ENCODE measurements at regions not wholly inside any gene's neighbourhood (a gene's known extent, or its start where the extent isn't known, plus 50 kb on each side); places are given as distances from the start of the nearest gene placed in this dataset.
"Not testable (repeated sequence)": the region's sequence is repeated elsewhere in the genome, so short reads cannot be mapped to it uniquely, and the experiment has no call there.

GRCh38 chr3:44132061-44132460, 109.6 kb upstream of the TOPAZ1 start:
- no peaks in the 10 kb centered on the region for H3K9me3 ChIP-seq (ENCODE audit: control insufficient read depth, low read depth, low read length)
- H3K27ac ChIP-seq (ENCODE audit: low read length) = no peak overlapping the region
- no peak overlapping the region for H3K4me3 ChIP-seq (ENCODE audit: low read length)
- peaks cover 10% of the 10 kb centered on the region for H3K4me1 ChIP-seq (ENCODE audit: control insufficient read depth, low read depth, low read length)
- H3K27me3 ChIP-seq (ENCODE audit: control insufficient read depth, insufficient read depth, low read length) = no peaks in the 10 kb centered on the region
- no peaks in the 10 kb centered on the region for H3K36me3 ChIP-seq (ENCODE audit: control insufficient read depth, low read depth, low read length)
- H3K9ac ChIP-seq (ENCODE audit: low read length) = no peak overlapping the region

GRCh38 chr3:44132593-44132992, 109.1 kb upstream of the TOPAZ1 start:
- H3K4me1 ChIP-seq (ENCODE audit: control insufficient read depth, low read depth, low read length) = peaks cover 10% of the 10 kb centered on the region
- no peaks in the 10 kb centered on the region for H3K27me3 ChIP-seq (ENCODE audit: control insufficient read depth, insufficient read depth, low read length)
- H3K9me3 ChIP-seq (ENCODE audit: control insufficient read depth, low read depth, low read length) = no peaks in the 10 kb centered on the region
- no peak overlapping the region for H3K27ac ChIP-seq (ENCODE audit: low read length)
- no peaks in the 10 kb centered on the region for H3K36me3 ChIP-seq (ENCODE audit: control insufficient read depth, low read depth, low read length)
- no peak overlapping the region for H3K9ac ChIP-seq (ENCODE audit: low read length)
- H3K4me3 ChIP-seq (ENCODE audit: low read length) = no peak overlapping the region

GRCh38 chr3:44136421-44136820, 105.3 kb upstream of the TOPAZ1 start:
- no peak overlapping the region for H3K27ac ChIP-seq (ENCODE audit: low read length)
- H3K27me3 ChIP-seq (ENCODE audit: control insufficient read depth, insufficient read depth, low read length) = no peaks in the 10 kb centered on the region
- no peaks in the 10 kb centered on the region for H3K36me3 ChIP-seq (ENCODE audit: control insufficient read depth, low read depth, low read length)
- no peak overlapping the region for H3K9ac ChIP-seq (ENCODE audit: low read length)
- H3K4me3 ChIP-seq (ENCODE audit: low read length) = no peak overlapping the region
- no peaks in the 10 kb centered on the region for H3K4me1 ChIP-seq (ENCODE audit: control insufficient read depth, low read depth, low read length)
- no peaks in the 10 kb centered on the region for H3K9me3 ChIP-seq (ENCODE audit: control insufficient read depth, low read depth, low read length)

GRCh38 chr3:44146073-44146472, 95.6 kb upstream of the TOPAZ1 start:
- no peaks in the 10 kb centered on the region for H3K27me3 ChIP-seq (ENCODE audit: control insufficient read depth, insufficient read depth, low read length)
- no peak overlapping the region for H3K4me3 ChIP-seq (ENCODE audit: low read length)
- no peak overlapping the region for H3K9ac ChIP-seq (ENCODE audit: low read length)
- no peaks in the 10 kb centered on the region for H3K4me1 ChIP-seq (ENCODE audit: control insufficient read depth, low read depth, low read length)
- no peak overlapping the region for H3K27ac ChIP-seq (ENCODE audit: low read length)
- H3K9me3 ChIP-seq (ENCODE audit: control insufficient read depth, low read depth, low read length) = no peaks in the 10 kb centered on the region
- H3K36me3 ChIP-seq (ENCODE audit: control insufficient read depth, low read depth, low read length) = no peaks in the 10 kb centered on the region

- no peaks in the 10 kb centered on the region for H3K9me3 ChIP-seq (ENCODE audit: control insufficient read depth, low read depth, low read length)
- H3K27ac ChIP-seq (ENCODE audit: low read length) = no peak overlapping the region
- H3K4me3 ChIP-seq (ENCODE audit: low read length) = no peak overlapping the region
- no peaks in the 10 kb centered on the region for H3K27me3 ChIP-seq (ENCODE audit: control insufficient read depth, insufficient read depth, low read length)
- H3K36me3 ChIP-seq (ENCODE audit: control insufficient read depth, low read depth, low read length) = no peaks in the 10 kb centered on the region
- H3K9ac ChIP-seq (ENCODE audit: low read length) = no peak overlapping the region
- H3K4me1 ChIP-seq (ENCODE audit: control insufficient read depth, low read depth, low read length) = no peaks in the 10 kb centered on the region
These were observed 81.9 kb upstream of the TOPAZ1 start for GRCh38 chr3:44159696-44160300.

- no peaks in the 10 kb centered on the region for H3K9me3 ChIP-seq (ENCODE audit: control insufficient read depth, low read depth, low read length)
- H3K4me1 ChIP-seq (ENCODE audit: control insufficient read depth, low read depth, low read length) = no peaks in the 10 kb centered on the region
- H3K9ac ChIP-seq (ENCODE audit: low read length) = no peak overlapping the region
- no peak overlapping the region for H3K4me3 ChIP-seq (ENCODE audit: low read length)
- H3K36me3 ChIP-seq (ENCODE audit: control insufficient read depth, low read depth, low read length) = no peaks in the 10 kb centered on the region
- H3K27ac ChIP-seq (ENCODE audit: low read length) = no peak overlapping the region
- H3K27me3 ChIP-seq (ENCODE audit: control insufficient read depth, insufficient read depth, low read length) = no peaks in the 10 kb centered on the region
These were observed 80.9 kb upstream of the TOPAZ1 start for GRCh38 chr3:44160818-44161217.

- no peaks in the 10 kb centered on the region for H3K27me3 ChIP-seq (ENCODE audit: control insufficient read depth, insufficient read depth, low read length)
- H3K36me3 ChIP-seq (ENCODE audit: control insufficient read depth, low read depth, low read length) = no peaks in the 10 kb centered on the region
- H3K4me3 ChIP-seq (ENCODE audit: low read length) = no peak overlapping the region
- H3K9me3 ChIP-seq (ENCODE audit: control insufficient read depth, low read depth, low read length) = no peaks in the 10 kb centered on the region
- H3K9ac ChIP-seq (ENCODE audit: low read length) = no peak overlapping the region
- H3K4me1 ChIP-seq (ENCODE audit: control insufficient read depth, low read depth, low read length) = no peaks in the 10 kb centered on the region
- H3K27ac ChIP-seq (ENCODE audit: low read length) = no peak overlapping the region
These were observed 69.8 kb upstream of the TOPAZ1 start for GRCh38 chr3:44171891-44172290.

- not testable (repeated sequence) for H3K27ac ChIP-seq (ENCODE audit: low read length); H3K9me3 ChIP-seq (ENCODE audit: control insufficient read depth, low read depth, low read length); H3K36me3 ChIP-seq (ENCODE audit: control insufficient read depth, low read depth, low read length); H3K4me3 ChIP-seq (ENCODE audit: low read length); H3K9ac ChIP-seq (ENCODE audit: low read length); H3K4me1 ChIP-seq (ENCODE audit: control insufficient read depth, low read depth, low read length); H3K27me3 ChIP-seq (ENCODE audit: control insufficient read depth, insufficient read depth, low read length)
These were observed 69.0 kb upstream of the TOPAZ1 start for GRCh38 chr3:44172701-44173100.

GRCh38 chr3:44173263-44173662, 68.4 kb upstream of the TOPAZ1 start:
- Histone ChIP-seq H3K27me3 (ENCODE audit: control insufficient read depth, insufficient read depth, low read length) (no peaks in the 10 kb centered on the region), H3K9ac (ENCODE audit: low read length) (no peak overlapping the region), H3K36me3 (ENCODE audit: control insufficient read depth, low read depth, low read length) (no peaks in the 10 kb centered on the region), H3K4me3 (ENCODE audit: low read length) (no peak overlapping the region), H3K27ac (ENCODE audit: low read length) (no peak overlapping the region), H3K4me1 (ENCODE audit: control insufficient read depth, low read depth, low read length) (no peaks in the 10 kb centered on the region), H3K9me3 (ENCODE audit: control insufficient read depth, low read depth, low read length) (no peaks in the 10 kb centered on the region)

- Histone ChIP-seq H3K27ac (ENCODE audit: low read length) (no peak overlapping the region), H3K9ac (ENCODE audit: low read length) (no peak overlapping the region), H3K9me3 (ENCODE audit: control insufficient read depth, low read depth, low read length) (no peaks in the 10 kb centered on the region), H3K4me1 (ENCODE audit: control insufficient read depth, low read depth, low read length) (no peaks in the 10 kb centered on the region), H3K27me3 (ENCODE audit: control insufficient read depth, insufficient read depth, low read length) (no peaks in the 10 kb centered on the region), H3K36me3 (ENCODE audit: control insufficient read depth, low read depth, low read length) (no peaks in the 10 kb centered on the region), H3K4me3 (ENCODE audit: low read length) (no peak overlapping the region)
These were observed 66.6 kb upstream of the TOPAZ1 start for GRCh38 chr3:44175070-44175469.

GRCh38 chr3:44179246-44179645, 62.4 kb upstream of the TOPAZ1 start:
- no peak overlapping the region for H3K9ac ChIP-seq (ENCODE audit: low read length)
- H3K27me3 ChIP-seq (ENCODE audit: control insufficient read depth, insufficient read depth, low read length) = no peaks in the 10 kb centered on the region
- H3K27ac ChIP-seq (ENCODE audit: low read length) = no peak overlapping the region
- no peak overlapping the region for H3K4me3 ChIP-seq (ENCODE audit: low read length)
- no peaks in the 10 kb centered on the region for H3K36me3 ChIP-seq (ENCODE audit: control insufficient read depth, low read depth, low read length)
- H3K9me3 ChIP-seq (ENCODE audit: control insufficient read depth, low read depth, low read length) = no peaks in the 10 kb centered on the region
- H3K4me1 ChIP-seq (ENCODE audit: control insufficient read depth, low read depth, low read length) = peaks cover 4% of the 10 kb centered on the region

GRCh38 chr3:44184319-44184953, 57.2 kb upstream of the TOPAZ1 start:
- Histone ChIP-seq H3K27me3 (ENCODE audit: control insufficient read depth, insufficient read depth, low read length) (no peaks in the 10 kb centered on the region), H3K9me3 (ENCODE audit: control insufficient read depth, low read depth, low read length) (no peaks in the 10 kb centered on the region), H3K9ac (ENCODE audit: low read length) (no peak overlapping the region), H3K36me3 (ENCODE audit: control insufficient read depth, low read depth, low read length) (no peaks in the 10 kb centered on the region), H3K27ac (ENCODE audit: low read length) (no peak overlapping the region), H3K4me1 (ENCODE audit: control insufficient read depth, low read depth, low read length) (peaks cover 16% of the 10 kb centered on the region), H3K4me3 (ENCODE audit: low read length) (peak overlapping the region; percentile 1)

Measured in iPS-18a (cell line).